ENCODE measurements at regions not wholly inside any gene's neighbourhood (a gene's known extent, or its start where the extent isn't known, plus 50 kb on each side); places are given as distances from the start of the nearest gene placed in this dataset.

GRCh38 chr12:53820514-53821306, 68.9 kb upstream of the CISTR start (continued):
- TF ChIP-seq, protein P1, sequence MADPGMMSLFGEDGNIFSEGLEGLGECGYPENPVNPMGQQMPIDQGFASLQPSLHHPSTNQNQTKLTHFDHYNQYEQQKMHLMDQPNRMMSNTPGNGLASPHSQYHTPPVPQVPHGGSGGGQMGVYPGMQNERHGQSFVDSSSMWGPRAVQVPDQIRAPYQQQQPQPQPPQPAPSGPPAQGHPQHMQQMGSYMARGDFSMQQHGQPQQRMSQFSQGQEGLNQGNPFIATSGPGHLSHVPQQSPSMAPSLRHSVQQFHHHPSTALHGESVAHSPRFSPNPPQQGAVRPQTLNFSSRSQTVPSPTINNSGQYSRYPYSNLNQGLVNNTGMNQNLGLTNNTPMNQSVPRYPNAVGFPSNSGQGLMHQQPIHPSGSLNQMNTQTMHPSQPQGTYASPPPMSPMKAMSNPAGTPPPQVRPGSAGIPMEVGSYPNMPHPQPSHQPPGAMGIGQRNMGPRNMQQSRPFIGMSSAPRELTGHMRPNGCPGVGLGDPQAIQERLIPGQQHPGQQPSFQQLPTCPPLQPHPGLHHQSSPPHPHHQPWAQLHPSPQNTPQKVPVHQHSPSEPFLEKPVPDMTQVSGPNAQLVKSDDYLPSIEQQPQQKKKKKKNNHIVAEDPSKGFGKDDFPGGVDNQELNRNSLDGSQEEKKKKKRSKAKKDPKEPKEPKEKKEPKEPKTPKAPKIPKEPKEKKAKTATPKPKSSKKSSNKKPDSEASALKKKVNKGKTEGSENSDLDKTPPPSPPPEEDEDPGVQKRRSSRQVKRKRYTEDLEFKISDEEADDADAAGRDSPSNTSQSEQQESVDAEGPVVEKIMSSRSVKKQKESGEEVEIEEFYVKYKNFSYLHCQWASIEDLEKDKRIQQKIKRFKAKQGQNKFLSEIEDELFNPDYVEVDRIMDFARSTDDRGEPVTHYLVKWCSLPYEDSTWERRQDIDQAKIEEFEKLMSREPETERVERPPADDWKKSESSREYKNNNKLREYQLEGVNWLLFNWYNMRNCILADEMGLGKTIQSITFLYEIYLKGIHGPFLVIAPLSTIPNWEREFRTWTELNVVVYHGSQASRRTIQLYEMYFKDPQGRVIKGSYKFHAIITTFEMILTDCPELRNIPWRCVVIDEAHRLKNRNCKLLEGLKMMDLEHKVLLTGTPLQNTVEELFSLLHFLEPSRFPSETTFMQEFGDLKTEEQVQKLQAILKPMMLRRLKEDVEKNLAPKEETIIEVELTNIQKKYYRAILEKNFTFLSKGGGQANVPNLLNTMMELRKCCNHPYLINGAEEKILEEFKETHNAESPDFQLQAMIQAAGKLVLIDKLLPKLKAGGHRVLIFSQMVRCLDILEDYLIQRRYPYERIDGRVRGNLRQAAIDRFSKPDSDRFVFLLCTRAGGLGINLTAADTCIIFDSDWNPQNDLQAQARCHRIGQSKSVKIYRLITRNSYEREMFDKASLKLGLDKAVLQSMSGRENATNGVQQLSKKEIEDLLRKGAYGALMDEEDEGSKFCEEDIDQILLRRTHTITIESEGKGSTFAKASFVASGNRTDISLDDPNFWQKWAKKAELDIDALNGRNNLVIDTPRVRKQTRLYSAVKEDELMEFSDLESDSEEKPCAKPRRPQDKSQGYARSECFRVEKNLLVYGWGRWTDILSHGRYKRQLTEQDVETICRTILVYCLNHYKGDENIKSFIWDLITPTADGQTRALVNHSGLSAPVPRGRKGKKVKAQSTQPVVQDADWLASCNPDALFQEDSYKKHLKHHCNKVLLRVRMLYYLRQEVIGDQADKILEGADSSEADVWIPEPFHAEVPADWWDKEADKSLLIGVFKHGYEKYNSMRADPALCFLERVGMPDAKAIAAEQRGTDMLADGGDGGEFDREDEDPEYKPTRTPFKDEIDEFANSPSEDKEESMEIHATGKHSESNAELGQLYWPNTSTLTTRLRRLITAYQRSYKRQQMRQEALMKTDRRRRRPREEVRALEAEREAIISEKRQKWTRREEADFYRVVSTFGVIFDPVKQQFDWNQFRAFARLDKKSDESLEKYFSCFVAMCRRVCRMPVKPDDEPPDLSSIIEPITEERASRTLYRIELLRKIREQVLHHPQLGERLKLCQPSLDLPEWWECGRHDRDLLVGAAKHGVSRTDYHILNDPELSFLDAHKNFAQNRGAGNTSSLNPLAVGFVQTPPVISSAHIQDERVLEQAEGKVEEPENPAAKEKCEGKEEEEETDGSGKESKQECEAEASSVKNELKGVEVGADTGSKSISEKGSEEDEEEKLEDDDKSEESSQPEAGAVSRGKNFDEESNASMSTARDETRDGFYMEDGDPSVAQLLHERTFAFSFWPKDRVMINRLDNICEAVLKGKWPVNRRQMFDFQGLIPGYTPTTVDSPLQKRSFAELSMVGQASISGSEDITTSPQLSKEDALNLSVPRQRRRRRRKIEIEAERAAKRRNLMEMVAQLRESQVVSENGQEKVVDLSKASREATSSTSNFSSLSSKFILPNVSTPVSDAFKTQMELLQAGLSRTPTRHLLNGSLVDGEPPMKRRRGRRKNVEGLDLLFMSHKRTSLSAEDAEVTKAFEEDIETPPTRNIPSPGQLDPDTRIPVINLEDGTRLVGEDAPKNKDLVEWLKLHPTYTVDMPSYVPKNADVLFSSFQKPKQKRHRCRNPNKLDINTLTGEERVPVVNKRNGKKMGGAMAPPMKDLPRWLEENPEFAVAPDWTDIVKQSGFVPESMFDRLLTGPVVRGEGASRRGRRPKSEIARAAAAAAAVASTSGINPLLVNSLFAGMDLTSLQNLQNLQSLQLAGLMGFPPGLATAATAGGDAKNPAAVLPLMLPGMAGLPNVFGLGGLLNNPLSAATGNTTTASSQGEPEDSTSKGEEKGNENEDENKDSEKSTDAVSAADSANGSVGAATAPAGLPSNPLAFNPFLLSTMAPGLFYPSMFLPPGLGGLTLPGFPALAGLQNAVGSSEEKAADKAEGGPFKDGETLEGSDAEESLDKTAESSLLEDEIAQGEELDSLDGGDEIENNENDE (IDR thresholded peaks at IDR 0.05; ENCODE audit: insufficient replicate concordance, low read length), result no peak
- no peak for TF ChIP-seq BCL11A (IDR thresholded peaks at IDR 0.05; ENCODE audit: low read depth in 2 of 2, low read length in 2 of 2)
- no peak for TF ChIP-seq MAFK (IDR thresholded peaks at IDR 0.05; ENCODE audit: low read depth, low read length)
- TF ChIP-seq POLR2AphosphoS5 (IDR thresholded peaks at IDR 0.05; ENCODE audit: low read depth, low read length), result no peak
- no peak for TF ChIP-seq SUZ12 (IDR thresholded peaks at IDR 0.05; ENCODE audit: low read length)
- no peak for TF ChIP-seq CTBP2 (IDR thresholded peaks at IDR 0.05; ENCODE audit: borderline replicate concordance, insufficient read depth, insufficient read length, low read length)
- no peak for TF ChIP-seq KDM1A (IDR thresholded peaks at IDR 0.05; ENCODE audit: borderline replicate concordance, low read length)
- no peak for TF ChIP-seq TAF1 (IDR thresholded peaks at IDR 0.05; ENCODE audit: low read depth, low read length)
- TF ChIP-seq CEBPB (IDR thresholded peaks at IDR 0.05; ENCODE audit: low read depth, low read length), result no peak
- TF ChIP-seq SIX5 (IDR thresholded peaks at IDR 0.05; ENCODE audit: low read depth, low read length), result no peak
- no peak for TF ChIP-seq EP300 (IDR thresholded peaks at IDR 0.05; ENCODE audit: borderline replicate concordance in 1 of 2, low read depth in 2 of 2, low read length in 2 of 2)

Data from H1 (cell line).